Lower leg skin (tissue), 4 donors: ENCODE measurements at regions not wholly inside any gene's neighbourhood (a gene's known extent, or its start where the extent isn't known, plus 50 kb on each side); places are given as distances from the start of the nearest gene placed in this dataset.

ENCODE experiments used
- DNase-seq, 2 donors: peaks; one replicate each; pipeline ENCODE4 v3.0.0-alpha.2; 2019; ENCODE audit warnings: low spot score in 2 of 2
- H3K4me3 ChIP-seq: fragments of 200-600 bp; sonication (generic); 2 replicates; pipeline ENCODE4 v1.5.1; 2017; ENCODE audit warnings: mild to moderate bottlenecking, low read depth; ENCODE audit not compliant: poor library complexity, severe bottlenecking
- POLR2A ChIP-seq, 2 donors: fragments of 450-650 bp; IDR thresholded peaks; one replicate each; pipeline ENCODE4 v1.6.1; 2016 to 2017; ENCODE audit warnings: antibody characterized with exemption in 2 of 2, mild to moderate bottlenecking in 1 of 2, moderate library complexity in 1 of 2
- WGBS, 2 donors: methylation state at CpG; one replicate each; pipeline ENCODE4 v1.1.5; 2018; 5-methylcytosine and 5-hydroxymethylcytosine counted together
- intact Hi-C: fragments of 100-400 bp; cut with DNase I; formaldehyde crosslinking; loops from one replicate; pipeline ENCODE4 v1.15.0; 2023; ENCODE audit warnings: low total_unique reads
- TF ChIP-seq, protein P1 (sequence below), 3 donors: fragments of 450-650 bp; IDR thresholded peaks; one replicate each; pipeline ENCODE4 v1.5.1; 2016; ENCODE audit warnings: antibody characterized with exemption in 3 of 3, mild to moderate bottlenecking in 3 of 3, moderate library complexity in 2 of 3

DNA sequence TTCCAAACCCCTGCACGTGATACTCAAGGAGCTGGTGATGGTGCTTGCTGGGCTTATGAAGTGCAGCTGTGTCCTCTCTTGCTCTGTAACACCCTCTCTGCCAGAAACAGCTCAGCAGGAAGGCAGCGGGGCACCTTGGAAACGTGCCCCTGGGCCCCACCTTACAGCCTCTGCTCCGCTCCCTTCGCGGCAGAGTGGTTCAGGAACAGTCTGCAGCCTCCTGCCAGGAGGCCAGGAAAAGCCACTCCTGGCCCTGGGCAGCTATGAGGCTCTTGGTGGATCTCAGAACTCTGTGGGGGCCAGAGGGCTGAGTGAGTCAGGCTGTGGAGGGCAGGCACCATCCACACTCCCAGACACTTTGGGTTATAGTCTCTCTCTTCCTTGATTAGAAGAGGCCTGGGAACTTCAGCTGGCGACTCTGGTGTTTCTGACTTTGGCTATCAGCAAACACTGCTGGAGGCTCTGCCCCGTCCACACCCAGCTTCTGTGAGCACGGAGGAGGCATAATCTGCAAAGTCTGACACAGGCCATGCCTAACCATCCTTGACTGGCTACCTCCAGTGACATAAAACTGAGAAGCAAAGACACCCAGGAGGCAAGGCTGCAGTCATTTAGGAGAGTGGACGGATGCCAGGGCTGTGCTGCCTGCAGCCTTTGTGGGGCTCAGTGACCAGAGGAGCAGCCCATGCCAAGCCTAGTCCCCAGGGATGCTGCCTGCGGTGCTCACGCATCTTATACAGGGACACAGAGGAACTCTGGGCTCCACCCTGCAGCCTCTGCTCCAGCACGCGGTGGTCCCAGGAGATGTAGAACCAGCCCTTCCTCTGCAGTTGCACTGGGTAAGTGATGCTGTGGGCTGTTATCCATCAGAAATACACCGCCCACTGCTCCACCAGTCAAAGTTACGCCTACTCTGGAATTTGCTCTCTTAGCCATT is 65.3 kb downstream of the METRNL start:
- intact Hi-C loops = no loop called here
- no peak for TF ChIP-seq POLR2A (IDR thresholded peaks at IDR 0.05)
- TF ChIP-seq, protein P1, sequence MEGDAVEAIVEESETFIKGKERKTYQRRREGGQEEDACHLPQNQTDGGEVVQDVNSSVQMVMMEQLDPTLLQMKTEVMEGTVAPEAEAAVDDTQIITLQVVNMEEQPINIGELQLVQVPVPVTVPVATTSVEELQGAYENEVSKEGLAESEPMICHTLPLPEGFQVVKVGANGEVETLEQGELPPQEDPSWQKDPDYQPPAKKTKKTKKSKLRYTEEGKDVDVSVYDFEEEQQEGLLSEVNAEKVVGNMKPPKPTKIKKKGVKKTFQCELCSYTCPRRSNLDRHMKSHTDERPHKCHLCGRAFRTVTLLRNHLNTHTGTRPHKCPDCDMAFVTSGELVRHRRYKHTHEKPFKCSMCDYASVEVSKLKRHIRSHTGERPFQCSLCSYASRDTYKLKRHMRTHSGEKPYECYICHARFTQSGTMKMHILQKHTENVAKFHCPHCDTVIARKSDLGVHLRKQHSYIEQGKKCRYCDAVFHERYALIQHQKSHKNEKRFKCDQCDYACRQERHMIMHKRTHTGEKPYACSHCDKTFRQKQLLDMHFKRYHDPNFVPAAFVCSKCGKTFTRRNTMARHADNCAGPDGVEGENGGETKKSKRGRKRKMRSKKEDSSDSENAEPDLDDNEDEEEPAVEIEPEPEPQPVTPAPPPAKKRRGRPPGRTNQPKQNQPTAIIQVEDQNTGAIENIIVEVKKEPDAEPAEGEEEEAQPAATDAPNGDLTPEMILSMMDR (IDR thresholded peaks at IDR 0.05) = no peak
- 46 to 54% methylated on average over 14 to 16 of the region's 16 CpGs for WGBS, 2 donors
- H3K4me3 ChIP-seq = no peak overlapping the region
- peak; percentile 61 to 93 for DNase-seq

DNA sequence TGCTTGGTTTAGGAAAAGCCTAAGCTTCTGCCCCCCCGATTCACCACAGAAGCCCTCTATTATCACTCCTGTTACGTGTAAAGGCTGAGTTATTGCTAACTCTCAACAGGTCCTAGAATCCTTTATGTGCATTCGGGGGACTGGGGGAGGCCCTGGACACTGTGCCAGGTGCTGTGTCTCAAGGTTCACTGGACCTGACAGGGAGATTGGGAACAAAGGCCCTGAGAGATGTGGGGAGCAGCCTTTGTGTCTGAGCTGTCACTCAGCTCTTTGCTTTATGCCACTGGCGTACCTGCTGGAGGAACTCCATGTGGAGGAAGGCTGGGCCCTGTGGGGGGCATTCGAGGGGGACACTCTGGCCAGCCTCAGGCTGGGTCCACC is 65.9 kb downstream of the METRNL start:
- H3K4me3 ChIP-seq = no peak overlapping the region
- TF ChIP-seq, protein P1 (IDR thresholded peaks at IDR 0.05) = no peak
- TF ChIP-seq POLR2A (IDR thresholded peaks at IDR 0.05) = no peak
- DNase-seq = peak in 1 of 2 donors; percentile 83
- WGBS, 2 donors = 53 to 74% methylated on average over 5 of the region's 5 CpGs
- intact Hi-C loops = no loop called here

DNA sequence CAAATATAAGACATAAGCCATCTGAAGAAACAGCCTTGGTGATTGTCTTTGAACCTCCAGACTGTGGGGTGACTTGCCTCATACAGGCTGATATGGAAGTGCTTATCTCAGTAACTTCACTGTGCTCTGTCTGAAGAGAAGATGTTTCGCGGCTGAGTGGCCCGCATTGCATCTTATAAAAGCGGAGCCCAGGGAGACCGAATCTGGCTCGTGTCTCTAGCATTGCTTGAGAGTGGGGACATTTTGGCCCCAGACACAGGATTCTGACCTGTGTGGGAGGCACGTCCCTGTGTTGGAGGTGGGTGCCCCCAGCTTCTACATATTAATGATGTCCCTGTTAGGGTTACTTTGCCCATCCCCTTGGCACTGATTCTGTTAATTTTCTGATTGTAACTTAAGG is 66.4 kb downstream of the METRNL start:
- 91 to 94% methylated on average over 7 of the region's 7 CpGs for WGBS, 2 donors
- TF ChIP-seq POLR2A (IDR thresholded peaks at IDR 0.05) = no peak
- TF ChIP-seq, protein P1 (IDR thresholded peaks at IDR 0.05) = no peak
- DNase-seq = peak; percentile 10 to 67
- intact Hi-C loops = no loop called here
- H3K4me3 ChIP-seq = no peak overlapping the region

DNA sequence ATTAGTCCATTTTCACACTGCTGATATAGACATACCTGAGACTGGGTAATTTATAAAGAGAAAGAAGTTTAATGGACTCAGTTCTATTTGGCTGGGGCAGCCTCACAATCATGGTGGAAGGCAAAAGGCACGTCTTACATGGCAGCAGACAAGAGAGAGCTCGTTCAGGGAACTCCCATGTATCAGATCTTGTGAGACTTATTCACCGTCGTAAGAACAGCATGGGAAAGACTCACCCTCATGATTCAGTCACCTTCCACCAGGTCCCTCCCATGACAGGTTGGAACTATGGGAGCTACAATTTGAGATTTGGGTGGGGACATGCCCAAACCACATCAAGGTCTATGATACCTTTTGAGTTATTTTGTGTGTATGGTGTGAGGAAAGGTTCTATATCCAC is 66.9 kb downstream of the METRNL start:
- intact Hi-C loops = no loop called here
- WGBS, 2 donors = 66 to 69% methylated on average over 4 of the region's 4 CpGs
- no peak for DNase-seq
- no peak for TF ChIP-seq POLR2A (IDR thresholded peaks at IDR 0.05)
- TF ChIP-seq, protein P1 (IDR thresholded peaks at IDR 0.05) = no peak
- no peak overlapping the region for H3K4me3 ChIP-seq

DNA sequence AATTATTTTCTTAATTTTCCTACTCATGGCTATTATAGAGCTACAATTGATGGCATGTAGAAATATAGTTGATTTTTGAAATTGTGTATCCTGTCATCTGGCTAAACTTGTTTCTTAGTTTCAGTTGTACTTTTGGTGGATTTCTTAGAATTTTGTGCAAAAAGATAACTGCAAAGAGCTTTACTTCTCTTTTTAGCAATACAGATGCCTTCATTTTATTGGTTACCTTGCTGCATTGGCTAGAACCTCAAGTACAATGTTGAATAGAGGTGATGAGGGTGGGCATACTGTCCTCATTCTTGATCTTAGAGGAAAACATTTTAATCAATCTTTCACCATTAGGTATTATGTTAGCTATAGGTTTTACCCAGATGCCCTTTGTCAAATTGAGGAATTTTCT is 67.9 kb downstream of the METRNL start:
- TF ChIP-seq, protein P1 (IDR thresholded peaks at IDR 0.05) = no peak
- TF ChIP-seq POLR2A (IDR thresholded peaks at IDR 0.05) = no peak
- intact Hi-C loops = no loop called here
- H3K4me3 ChIP-seq = no peak overlapping the region
- no peak for DNase-seq
